GM12872 (cell line): ENCODE measurements at regions not wholly inside any gene's neighbourhood (a gene's known extent, or its start where the extent isn't known, plus 50 kb on each side); places are given as distances from the start of the nearest gene placed in this dataset.

Experiments
- TF ChIP-seq, protein P1 (sequence below): IDR thresholded peaks from 3 replicates; pipeline ENCODE4 v1.5.1; 2011; ENCODE audit warnings: low read depth, mild to moderate bottlenecking, low read length, moderate library complexity; ENCODE audit not compliant: insufficient read depth

DNA sequence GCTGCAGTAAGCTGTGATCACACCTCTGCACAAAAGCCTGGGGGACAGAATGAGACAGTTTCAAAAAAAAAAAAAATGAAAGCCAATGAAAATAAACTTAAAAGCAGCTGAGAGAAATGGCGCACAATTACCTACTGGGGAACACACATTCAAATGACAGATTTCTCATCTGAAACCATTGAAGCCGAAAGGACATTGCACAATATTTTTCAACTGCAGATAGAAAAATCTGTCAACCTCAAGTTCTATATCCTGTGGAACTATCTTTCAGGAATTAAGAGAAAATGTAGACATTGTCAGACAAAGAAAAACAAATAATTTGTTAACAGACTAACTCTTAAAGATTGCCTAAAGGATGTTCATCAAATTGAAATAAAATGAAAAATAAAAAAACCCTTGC is 442.8 kb downstream of the MATN1 start:
- TF ChIP-seq, protein P1, sequence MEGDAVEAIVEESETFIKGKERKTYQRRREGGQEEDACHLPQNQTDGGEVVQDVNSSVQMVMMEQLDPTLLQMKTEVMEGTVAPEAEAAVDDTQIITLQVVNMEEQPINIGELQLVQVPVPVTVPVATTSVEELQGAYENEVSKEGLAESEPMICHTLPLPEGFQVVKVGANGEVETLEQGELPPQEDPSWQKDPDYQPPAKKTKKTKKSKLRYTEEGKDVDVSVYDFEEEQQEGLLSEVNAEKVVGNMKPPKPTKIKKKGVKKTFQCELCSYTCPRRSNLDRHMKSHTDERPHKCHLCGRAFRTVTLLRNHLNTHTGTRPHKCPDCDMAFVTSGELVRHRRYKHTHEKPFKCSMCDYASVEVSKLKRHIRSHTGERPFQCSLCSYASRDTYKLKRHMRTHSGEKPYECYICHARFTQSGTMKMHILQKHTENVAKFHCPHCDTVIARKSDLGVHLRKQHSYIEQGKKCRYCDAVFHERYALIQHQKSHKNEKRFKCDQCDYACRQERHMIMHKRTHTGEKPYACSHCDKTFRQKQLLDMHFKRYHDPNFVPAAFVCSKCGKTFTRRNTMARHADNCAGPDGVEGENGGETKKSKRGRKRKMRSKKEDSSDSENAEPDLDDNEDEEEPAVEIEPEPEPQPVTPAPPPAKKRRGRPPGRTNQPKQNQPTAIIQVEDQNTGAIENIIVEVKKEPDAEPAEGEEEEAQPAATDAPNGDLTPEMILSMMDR = no peak

DNA sequence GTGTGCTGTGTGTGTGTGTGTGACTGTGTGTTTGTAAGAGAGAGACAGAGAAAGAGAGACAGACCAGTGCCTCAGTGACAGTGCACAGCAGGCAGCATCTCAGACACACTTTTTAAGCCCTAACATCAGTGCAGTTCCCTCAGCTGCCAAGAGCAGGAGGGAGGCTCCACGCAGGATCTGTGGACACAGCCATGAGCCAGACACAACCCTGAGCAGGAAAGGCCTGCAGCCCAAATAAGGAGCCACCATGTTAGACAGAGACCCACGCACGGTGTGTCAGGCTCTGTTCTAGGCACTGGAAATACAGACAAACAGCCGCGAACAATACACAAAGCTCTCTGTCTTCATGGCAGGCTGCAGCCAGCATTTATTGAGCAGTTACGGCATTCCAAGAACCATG is 445.5 kb downstream of the MATN1 start:
- TF ChIP-seq, protein P1 = no peak

DNA sequence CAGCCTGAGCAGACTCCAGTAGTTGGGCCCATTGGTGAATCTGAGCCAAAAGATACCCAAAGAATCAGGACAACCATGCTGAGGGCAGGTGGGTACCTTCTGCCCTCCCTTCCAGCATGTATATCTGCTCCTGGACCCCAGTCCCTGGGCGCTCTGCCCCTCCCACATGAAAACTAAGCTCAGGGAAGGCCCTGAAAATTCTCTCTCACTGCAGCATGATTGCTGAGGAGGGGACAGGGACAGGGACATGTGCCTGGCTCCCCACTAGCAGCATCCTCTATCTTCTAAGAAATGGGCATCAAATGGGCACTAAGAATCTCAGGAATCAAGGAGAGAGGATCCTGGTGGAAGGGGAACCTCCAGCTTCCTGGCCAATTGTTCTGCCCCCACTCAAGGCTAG is 446.0 kb downstream of the MATN1 start:
- TF ChIP-seq, protein P1 = no peak

DNA sequence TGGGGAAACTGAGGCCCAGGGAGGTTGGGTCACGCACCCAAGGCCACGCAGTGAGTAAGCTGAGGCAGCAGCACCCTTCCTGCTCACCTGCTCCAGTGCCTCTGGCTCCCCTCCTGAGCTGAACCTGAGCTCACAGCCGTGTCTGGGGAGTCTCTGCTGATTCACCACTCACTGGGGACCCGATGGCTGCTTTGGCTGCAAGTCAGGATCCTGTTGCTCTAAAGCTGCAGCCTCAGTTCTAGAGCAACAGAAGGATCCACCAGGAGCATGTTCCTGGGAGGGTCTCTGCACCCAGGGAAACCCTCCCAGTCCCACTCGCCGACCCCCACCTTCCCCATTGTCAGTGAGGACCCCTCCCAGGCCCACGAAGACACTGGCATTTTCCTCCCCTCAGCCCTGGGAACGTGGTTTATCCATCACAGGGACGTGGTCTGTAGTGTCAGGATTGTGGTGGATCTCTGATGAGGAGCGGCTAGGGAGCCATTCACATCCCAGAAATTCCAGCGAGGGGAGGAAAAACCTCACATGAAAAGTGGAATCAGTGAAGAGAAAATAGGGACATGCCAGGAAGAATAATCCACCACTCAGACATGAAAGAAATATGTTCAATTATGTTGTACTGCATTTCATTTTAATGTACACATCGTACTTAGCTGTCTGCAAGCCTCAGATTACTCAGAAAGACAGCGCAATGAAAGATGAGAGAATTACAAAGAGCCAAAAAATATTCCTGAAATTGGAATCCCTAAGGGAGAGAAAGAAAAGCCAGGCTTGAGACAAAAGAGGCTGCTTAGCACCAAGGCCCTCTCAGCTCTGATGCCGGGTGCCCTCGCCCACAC is 447.2 kb downstream of the MATN1 start:
- TF ChIP-seq, protein P1 = no peak

DNA sequence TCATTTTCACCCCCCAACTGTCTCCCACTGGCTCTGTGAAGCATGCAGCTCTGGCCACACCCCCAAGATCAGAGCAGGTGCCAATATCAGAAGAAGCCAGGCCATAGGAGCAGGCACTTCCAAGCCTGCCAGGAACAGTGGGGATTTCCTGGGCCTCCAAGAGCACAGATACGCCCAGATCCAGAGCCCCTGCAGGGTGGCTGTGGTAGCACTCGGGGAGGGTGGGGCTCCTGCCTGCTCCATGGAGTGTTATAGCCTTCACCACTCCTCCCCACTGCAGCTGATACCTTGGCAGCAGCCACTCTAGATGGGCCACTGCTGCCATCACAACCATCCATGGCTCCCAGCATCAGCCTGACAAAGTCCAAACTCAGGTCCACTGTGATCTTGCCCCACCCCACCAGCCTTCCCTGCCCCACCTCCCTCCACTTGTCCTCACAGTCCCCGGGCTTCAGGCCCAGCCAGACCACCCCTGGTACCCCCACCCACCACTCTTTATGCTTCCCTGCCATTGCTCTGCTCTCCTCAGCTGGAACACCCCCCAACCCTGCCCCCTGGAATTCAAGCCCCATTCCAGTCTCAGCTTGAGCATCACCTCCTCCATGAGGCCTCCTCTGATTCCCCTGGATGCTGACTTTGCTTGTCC is 448.3 kb downstream of the MATN1 start:
- TF ChIP-seq, protein P1 = no peak

DNA sequence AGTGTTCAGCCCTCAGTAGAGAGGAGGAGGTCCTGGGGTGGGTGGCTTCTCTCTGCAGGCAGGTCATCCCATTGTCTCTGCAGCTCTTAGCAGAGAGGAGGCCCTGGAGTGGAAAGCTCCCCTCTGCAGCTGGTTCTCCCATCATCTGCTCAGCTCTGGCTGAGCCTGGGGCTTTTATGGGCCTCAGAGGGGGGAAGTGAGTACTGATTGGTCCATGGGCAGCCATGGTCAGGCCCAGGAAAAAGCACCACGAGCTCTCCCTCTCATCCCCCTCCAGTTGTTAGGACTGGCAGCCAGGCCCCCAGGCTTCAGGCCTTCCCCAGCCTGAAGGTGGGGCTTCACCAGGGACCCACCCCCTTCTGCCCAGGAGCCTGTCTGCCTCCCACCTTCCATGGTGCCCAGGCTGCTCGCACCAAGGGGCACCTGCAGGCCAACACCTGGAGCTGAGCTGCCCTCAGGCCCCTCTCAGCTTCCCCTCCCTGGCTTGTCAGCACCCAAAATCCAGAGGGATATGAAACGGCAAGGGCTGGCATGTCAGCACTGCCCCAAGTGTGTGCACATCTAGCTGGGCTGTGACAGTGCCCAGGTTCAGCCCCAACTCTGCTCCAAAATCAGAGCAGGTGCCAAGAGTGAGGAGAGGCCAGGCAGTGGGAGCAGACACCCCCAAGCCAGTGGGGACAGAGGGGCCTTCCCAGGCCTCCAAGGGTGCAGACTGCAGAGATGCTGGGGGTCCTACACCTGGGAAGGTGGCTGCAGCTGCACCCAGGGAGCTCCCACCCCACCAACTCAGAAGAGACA is 449.0 kb downstream of the MATN1 start:
- TF ChIP-seq, protein P1 = no peak

DNA sequence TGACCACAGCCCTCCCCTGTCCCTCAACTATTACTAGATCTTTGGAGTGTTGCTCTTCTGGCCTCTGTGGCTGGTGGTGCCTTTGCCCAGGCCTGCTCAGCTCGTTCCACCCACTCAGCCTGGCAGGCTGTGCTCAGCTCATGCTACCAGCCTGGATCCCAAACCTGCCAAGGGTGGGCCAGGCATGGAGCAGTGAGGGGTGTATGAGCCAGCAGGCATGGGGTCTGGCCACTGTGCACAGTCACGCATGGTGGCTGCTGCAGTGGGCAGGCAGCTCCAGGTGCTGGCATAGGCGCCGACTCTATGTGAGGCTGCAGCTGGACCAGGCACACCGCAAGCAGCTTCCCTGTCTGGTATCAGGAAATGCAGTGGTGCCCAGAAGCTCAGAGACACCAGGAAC is 449.9 kb downstream of the MATN1 start:
- TF ChIP-seq, protein P1 = no peak
